ENCODE measurements at regions not wholly inside any gene's neighbourhood (a gene's known extent, or its start where the extent isn't known, plus 50 kb on each side); places are given as distances from the start of the nearest gene placed in this dataset.
"Not testable (repeated sequence)": the region's sequence is repeated elsewhere in the genome, so short reads cannot be mapped to it uniquely, and the experiment has no call there.

DNA sequence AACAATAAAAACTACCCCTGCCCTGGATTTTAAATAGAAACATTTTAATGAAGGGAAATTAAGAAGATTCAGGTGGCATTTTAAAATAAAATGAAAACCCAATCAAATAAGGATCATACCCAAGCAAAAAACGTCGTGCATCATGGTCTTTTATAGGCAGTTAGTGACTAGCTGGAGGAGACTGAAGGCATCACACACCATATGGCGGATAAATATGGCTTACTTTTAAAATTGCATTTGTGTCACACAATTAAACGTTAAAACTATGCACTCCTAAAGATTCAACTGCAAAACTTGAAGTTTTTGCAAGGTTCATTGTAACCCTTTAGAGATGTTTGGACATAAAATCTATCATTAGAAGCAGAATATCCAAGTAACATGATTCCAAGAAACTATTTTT lies 200.1 kb upstream of the NRG3 start:
- no peak for DNase-seq

- no peak for DNase-seq
Observed at GRCh38 chr10:81679291-81679690, 195.7 kb upstream of the NRG3 start.

- no peak for DNase-seq
Observed at GRCh38 chr10:81680359-81680758, 194.6 kb upstream of the NRG3 start.

DNA sequence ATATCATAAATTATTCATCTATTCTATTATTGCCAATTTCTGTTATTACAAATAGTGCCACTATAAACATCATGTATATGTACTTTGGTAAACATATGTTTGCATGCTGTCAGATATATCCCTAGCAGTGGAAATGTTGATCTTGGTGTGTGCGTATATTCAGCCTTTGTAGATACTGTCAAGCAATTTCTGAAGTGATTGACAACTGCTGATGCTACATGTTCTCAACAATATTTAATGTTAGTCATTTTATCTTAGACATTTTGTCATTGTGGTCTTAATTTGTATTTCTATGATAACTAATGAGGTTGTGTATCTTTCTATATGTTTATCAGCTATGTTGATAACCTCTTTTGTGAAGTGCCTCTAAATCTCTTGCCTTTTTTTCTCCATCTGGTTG lies 186.5 kb upstream of the NRG3 start:
- no peak for DNase-seq

GRCh38 chr10:81696609-81697388 lies 178.2 kb upstream of the NRG3 start:
- DNase-seq: no peak

GRCh38 chr10:81704596-81704995 lies 170.4 kb upstream of the NRG3 start:
- no peak for DNase-seq

GRCh38 chr10:81708416-81708815 lies 166.6 kb upstream of the NRG3 start:
- no peak for DNase-seq

DNA sequence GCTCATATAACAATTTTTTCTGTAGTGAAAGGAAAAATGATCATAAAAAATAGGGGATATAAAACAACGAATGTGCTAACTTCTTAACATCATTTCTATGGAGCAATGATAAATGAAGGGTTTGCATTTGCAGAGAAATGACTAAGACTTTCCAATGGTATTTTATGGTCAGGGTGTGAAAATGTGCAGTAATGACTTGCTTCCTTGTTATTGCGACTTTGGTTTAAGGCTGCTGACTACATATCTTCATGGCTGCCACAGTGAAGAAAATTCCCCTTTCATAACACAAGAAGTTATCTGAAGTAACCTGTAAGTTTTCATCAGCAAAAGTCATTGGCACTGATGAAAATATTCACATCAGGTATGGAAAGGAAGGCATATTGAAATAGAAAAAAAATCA lies 166.1 kb upstream of the NRG3 start:
- DNase-seq: no peak

GRCh38 chr10:81722399-81722798 lies 152.6 kb upstream of the NRG3 start:
- DNase-seq: no peak

DNA sequence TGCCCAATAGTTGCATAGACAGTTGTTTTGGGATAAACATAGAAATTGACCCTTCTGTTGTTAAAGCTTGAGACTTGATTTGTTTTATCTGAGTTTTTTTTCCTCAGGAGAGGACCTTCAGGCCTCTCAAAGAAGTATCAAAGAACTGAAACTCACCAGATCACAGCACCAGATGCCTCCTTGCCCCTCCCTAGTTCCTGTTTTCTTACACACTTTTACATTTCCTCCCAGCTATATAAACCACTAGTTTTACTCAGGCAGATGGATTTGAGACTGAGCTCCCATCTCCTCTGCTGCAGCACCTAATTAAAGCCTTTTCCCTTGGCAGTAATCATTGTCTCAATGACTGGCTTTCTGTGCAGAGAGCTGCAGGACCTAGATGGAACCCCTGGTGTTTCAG lies 150.6 kb upstream of the NRG3 start:
- DNase-seq: no peak

GRCh38 chr10:81725851-81726250 lies 149.1 kb upstream of the NRG3 start:
- no peak for DNase-seq

DNA sequence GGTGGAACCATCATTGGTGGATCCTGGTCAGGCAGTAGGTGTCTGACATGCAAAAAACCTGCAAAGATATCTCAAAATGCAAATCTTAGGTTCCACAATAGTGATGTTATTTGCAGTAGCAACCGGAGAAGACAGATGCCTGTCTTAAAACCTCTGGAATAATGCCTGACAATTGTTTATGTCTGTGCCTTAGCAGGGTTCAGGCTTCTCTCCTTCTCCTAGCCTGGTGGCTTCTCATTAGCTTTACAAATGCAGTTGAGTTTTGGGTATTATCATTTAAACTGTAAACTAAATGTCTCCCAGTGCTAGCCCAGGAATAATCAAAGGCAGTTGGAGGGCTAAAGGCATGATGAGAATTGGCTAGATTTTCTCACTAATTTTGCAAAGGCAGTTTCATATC lies 146.3 kb upstream of the NRG3 start:
- no peak for DNase-seq

GRCh38 chr10:81730891-81731290 lies 144.1 kb upstream of the NRG3 start:
- no peak for DNase-seq

DNA sequence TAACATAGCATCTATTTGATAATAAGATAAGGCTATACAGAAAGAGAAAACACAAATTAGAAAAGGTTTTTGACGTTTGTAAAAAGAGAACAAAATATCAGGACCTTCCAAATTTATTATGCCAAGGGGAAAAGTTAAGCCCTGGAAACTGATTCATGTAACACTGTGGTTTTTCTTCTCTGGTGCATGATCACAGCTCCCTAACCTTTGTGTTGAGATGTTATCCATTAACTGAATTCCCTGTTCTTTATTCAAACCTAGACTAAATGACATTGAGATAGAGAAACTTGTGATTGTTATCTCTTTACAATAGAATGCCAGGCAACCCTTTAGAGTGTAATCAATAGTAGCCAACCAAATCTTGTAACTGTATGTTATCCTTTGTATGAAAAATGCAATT lies 141.5 kb upstream of the NRG3 start:
- DNase-seq: no peak

- DNase-seq: not testable (repeated sequence)
Observed at GRCh38 chr10:81735167-81735566, 139.8 kb upstream of the NRG3 start.

DNA sequence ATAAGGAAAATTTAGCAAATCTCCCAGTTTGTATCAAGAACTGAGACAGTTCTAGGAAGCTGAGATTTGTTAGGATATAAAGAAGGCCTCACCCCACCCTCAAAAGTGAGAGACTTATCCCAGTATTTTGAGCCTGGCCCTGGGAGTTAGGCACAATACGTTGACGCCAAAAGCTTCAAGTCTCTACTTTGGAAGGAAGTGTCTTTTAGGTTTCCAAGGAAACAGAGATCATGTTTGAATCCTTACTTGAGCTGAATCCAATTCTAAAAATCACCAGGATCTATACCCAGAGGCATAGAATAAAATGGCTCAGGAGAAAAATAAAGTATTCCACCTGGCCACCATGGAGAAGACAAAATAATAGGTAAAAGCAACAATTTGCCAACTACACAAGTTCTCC lies 115.9 kb upstream of the NRG3 start:
- no peak for DNase-seq

- DNase-seq: no peak
Observed at GRCh38 chr10:81784111-81784597, 90.8 kb upstream of the NRG3 start.

DNA sequence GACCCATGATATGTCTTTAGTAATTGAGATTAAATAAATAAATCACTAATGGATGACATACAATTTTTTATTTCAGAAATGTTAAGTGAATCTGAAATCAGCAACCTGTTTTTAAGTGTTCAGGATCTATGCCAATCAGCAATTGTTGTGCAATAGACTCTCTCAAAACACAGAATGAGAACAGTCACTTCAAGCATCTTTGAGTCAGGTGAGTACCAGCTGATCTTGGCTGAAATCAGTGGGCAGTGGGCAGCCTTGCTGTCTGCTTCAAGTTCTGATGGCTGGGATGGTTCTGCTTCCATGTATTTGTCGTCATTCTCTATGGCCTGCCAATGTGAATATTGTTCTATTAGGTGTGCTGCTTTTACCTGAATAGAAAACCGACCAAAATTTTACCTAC lies 82.3 kb upstream of the NRG3 start:
- DNase-seq: no peak

- no peak for DNase-seq
Observed at GRCh38 chr10:81806842-81807241, 68.2 kb upstream of the NRG3 start.

- DNase-seq: no peak
Observed at GRCh38 chr10:81814842-81815241, 60.2 kb upstream of the NRG3 start.

- no peak for DNase-seq
Observed at GRCh38 chr10:81817596-81818170, 57.3 kb upstream of the NRG3 start.

DNA sequence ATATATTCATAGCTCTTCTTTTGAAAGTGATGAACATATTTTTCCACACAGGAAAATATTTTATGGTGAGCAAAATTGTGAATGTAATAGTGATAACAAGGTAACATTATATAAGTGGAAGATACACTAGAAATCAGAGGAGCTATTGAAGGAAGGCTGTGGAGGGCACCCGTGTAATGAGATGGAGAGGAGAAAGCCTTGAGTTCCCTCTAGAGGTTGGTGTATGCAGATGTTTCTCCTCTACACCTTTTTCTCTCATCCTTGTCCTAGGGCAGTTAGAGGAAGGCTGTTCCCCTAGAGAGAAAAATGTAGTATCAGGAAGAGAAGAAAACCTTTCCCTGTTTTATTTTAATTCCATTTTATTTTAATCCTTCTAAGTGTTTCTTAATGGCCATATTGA lies 54.6 kb upstream of the NRG3 start:
- DNase-seq: no peak

All from COR-L47 (cell line).